BLaER1 (cell line): ENCODE measurements at regions not wholly inside any gene's neighbourhood (a gene's known extent, or its start where the extent isn't known, plus 50 kb on each side); places are given as distances from the start of the nearest gene placed in this dataset.
A peak's percentile ranks its signal among the peaks of the same experiment; 100 is the strongest.

ENCODE experiments used
- H3K27ac ChIP-seq: shearing (Covaris generic); formaldehyde crosslinking; 2 replicates; pipeline ENCODE4 v1.8.1; 2022
- H3K27me3 ChIP-seq: shearing (Covaris generic); formaldehyde crosslinking; 2 replicates; pipeline ENCODE4 v1.8.1; 2022
- H3K36me3 ChIP-seq: shearing (Covaris generic); formaldehyde crosslinking; 2 replicates; pipeline ENCODE4 v1.8.1; 2022
- H3K4me1 ChIP-seq: shearing (Covaris generic); formaldehyde crosslinking; 2 replicates; pipeline ENCODE4 v1.8.1; 2022
- H3K4me2 ChIP-seq: shearing (Covaris generic); formaldehyde crosslinking; 2 replicates; pipeline ENCODE4 v1.8.1; 2022
- H3K4me3 ChIP-seq: shearing (Covaris generic); formaldehyde crosslinking; 2 replicates; pipeline ENCODE4 v1.8.1; 2022
- H3K9ac ChIP-seq: shearing (Covaris generic); formaldehyde crosslinking; 2 replicates; pipeline ENCODE4 v1.8.1; 2022
- H3K9me3 ChIP-seq: shearing (Covaris generic); formaldehyde crosslinking; 2 replicates; pipeline ENCODE4 v1.8.1; 2022
- H4K20me1 ChIP-seq: shearing (Covaris generic); formaldehyde crosslinking; 2 replicates; pipeline ENCODE4 v1.8.1; 2022
- Cebpa-rat ChIP-seq: shearing (Covaris generic); IDR thresholded peaks from 2 replicates; pipeline ENCODE4 v1.8.1; 2022

- TF ChIP-seq Cebpa-rat: no peak
- H3K4me2 ChIP-seq: no peak overlapping the region
- H3K27ac ChIP-seq: no peak overlapping the region
- no peak overlapping the region for H3K9ac ChIP-seq
- no peak overlapping the region for H3K4me3 ChIP-seq
- no peaks in the 10 kb centered on the region for H3K9me3 ChIP-seq
- H3K4me1 ChIP-seq: no peaks in the 10 kb centered on the region
- no peaks in the 10 kb centered on the region for H4K20me1 ChIP-seq
- H3K36me3 ChIP-seq: no peaks in the 10 kb centered on the region
- H3K27me3 ChIP-seq: no peaks in the 10 kb centered on the region
Observed at GRCh38 chr6:22349051-22349450, 52.2 kb upstream of the PRL start.

GRCh38 chr6:22349528-22349927 lies 52.7 kb upstream of the PRL start:
- Histone ChIP-seq H3K9ac (no peak overlapping the region), H4K20me1 (no peaks in the 10 kb centered on the region), H3K4me2 (no peak overlapping the region), H3K27ac (no peak overlapping the region), H3K4me3 (no peak overlapping the region), H3K36me3 (no peaks in the 10 kb centered on the region), H3K27me3 (no peaks in the 10 kb centered on the region), H3K9me3 (no peaks in the 10 kb centered on the region), H3K4me1 (no peaks in the 10 kb centered on the region)
- no peak for TF ChIP-seq Cebpa-rat

GRCh38 chr6:22350109-22350508 lies 53.3 kb upstream of the PRL start:
- H3K27ac ChIP-seq: no peak overlapping the region
- H3K9me3 ChIP-seq: no peaks in the 10 kb centered on the region
- no peak overlapping the region for H3K4me3 ChIP-seq
- no peak overlapping the region for H3K4me2 ChIP-seq
- no peaks in the 10 kb centered on the region for H3K27me3 ChIP-seq
- no peaks in the 10 kb centered on the region for H3K36me3 ChIP-seq
- no peaks in the 10 kb centered on the region for H4K20me1 ChIP-seq
- no peak overlapping the region for H3K9ac ChIP-seq
- H3K4me1 ChIP-seq: no peaks in the 10 kb centered on the region
- no peak for TF ChIP-seq Cebpa-rat

- no peak overlapping the region for H3K9ac ChIP-seq
- H3K27ac ChIP-seq: no peak overlapping the region
- H3K9me3 ChIP-seq: no peaks in the 10 kb centered on the region
- no peak overlapping the region for H3K4me2 ChIP-seq
- H4K20me1 ChIP-seq: no peaks in the 10 kb centered on the region
- H3K27me3 ChIP-seq: no peaks in the 10 kb centered on the region
- no peaks in the 10 kb centered on the region for H3K36me3 ChIP-seq
- no peak overlapping the region for H3K4me3 ChIP-seq
- TF ChIP-seq Cebpa-rat: no peak
- H3K4me1 ChIP-seq: no peaks in the 10 kb centered on the region
Observed at GRCh38 chr6:22353101-22353500, 56.3 kb upstream of the PRL start.

- H3K4me2 ChIP-seq: no peak overlapping the region
Observed at GRCh38 chr6:22356362-22356940, 59.6 kb upstream of the PRL start.

GRCh38 chr6:22357724-22358189 lies 60.9 kb upstream of the PRL start:
- no peaks in the 10 kb centered on the region for H4K20me1 ChIP-seq
- no peak for TF ChIP-seq Cebpa-rat
- no peaks in the 10 kb centered on the region for H3K27me3 ChIP-seq
- H3K9me3 ChIP-seq: no peaks in the 10 kb centered on the region
- H3K4me1 ChIP-seq: no peaks in the 10 kb centered on the region
- H3K4me3 ChIP-seq: no peak overlapping the region
- no peak overlapping the region for H3K4me2 ChIP-seq
- H3K9ac ChIP-seq: no peak overlapping the region
- no peaks in the 10 kb centered on the region for H3K36me3 ChIP-seq
- H3K27ac ChIP-seq: no peak overlapping the region

More at GRCh38 chr6:22356362-22356940, 59.6 kb upstream of the PRL start:
- Histone ChIP-seq H3K27ac (no peak overlapping the region), H3K9me3 (no peaks in the 10 kb centered on the region), H3K4me1 (no peaks in the 10 kb centered on the region), H3K27me3 (no peaks in the 10 kb centered on the region), H3K36me3 (no peaks in the 10 kb centered on the region), H4K20me1 (no peaks in the 10 kb centered on the region), H3K9ac (no peak overlapping the region), H3K4me3 (no peak overlapping the region)
- TF ChIP-seq Cebpa-rat: no peak

GRCh38 chr6:22361576-22361975 lies 64.7 kb upstream of the PRL start:
- H3K27ac ChIP-seq: no peak overlapping the region
- no peak for TF ChIP-seq Cebpa-rat

GRCh38 chr6:22362361-22362760 lies 65.5 kb upstream of the PRL start:
- Histone ChIP-seq H3K9ac (no peak overlapping the region), H4K20me1 (no peaks in the 10 kb centered on the region), H3K4me3 (no peak overlapping the region), H3K9me3 (no peaks in the 10 kb centered on the region), H3K27me3 (no peaks in the 10 kb centered on the region), H3K36me3 (no peaks in the 10 kb centered on the region), H3K4me2 (no peak overlapping the region), H3K27ac (no peak overlapping the region), H3K4me1 (no peaks in the 10 kb centered on the region)
- TF ChIP-seq Cebpa-rat: no peak

More at GRCh38 chr6:22361576-22361975, 64.7 kb upstream of the PRL start:
- Histone ChIP-seq H3K4me1 (no peaks in the 10 kb centered on the region), H3K4me3 (no peak overlapping the region), H3K36me3 (no peaks in the 10 kb centered on the region), H3K9ac (no peak overlapping the region), H4K20me1 (no peaks in the 10 kb centered on the region), H3K27me3 (no peaks in the 10 kb centered on the region), H3K9me3 (no peaks in the 10 kb centered on the region), H3K4me2 (no peak overlapping the region)

GRCh38 chr6:22363166-22363713 lies 66.4 kb upstream of the PRL start:
- no peak overlapping the region for H3K9ac ChIP-seq
- H4K20me1 ChIP-seq: no peaks in the 10 kb centered on the region
- peak overlapping the region; percentile 1; the same call in 1 of the 2 replicates for H3K4me2 ChIP-seq
- TF ChIP-seq Cebpa-rat: no peak
- no peaks in the 10 kb centered on the region for H3K27me3 ChIP-seq
- H3K4me3 ChIP-seq: no peak overlapping the region
- no peak overlapping the region for H3K27ac ChIP-seq
- H3K9me3 ChIP-seq: no peaks in the 10 kb centered on the region
- H3K4me1 ChIP-seq: no peaks in the 10 kb centered on the region
- no peaks in the 10 kb centered on the region for H3K36me3 ChIP-seq

GRCh38 chr6:22363714-22364239 lies 66.9 kb upstream of the PRL start:
- no peak overlapping the region for H3K9ac ChIP-seq
- H3K36me3 ChIP-seq: no peaks in the 10 kb centered on the region
- no peaks in the 10 kb centered on the region for H4K20me1 ChIP-seq
- H3K4me1 ChIP-seq: no peaks in the 10 kb centered on the region
- H3K4me3 ChIP-seq: no peak overlapping the region
- TF ChIP-seq Cebpa-rat: no peak
- no peaks in the 10 kb centered on the region for H3K27me3 ChIP-seq
- H3K4me2 ChIP-seq: no peak overlapping the region
- no peaks in the 10 kb centered on the region for H3K9me3 ChIP-seq
- no peak overlapping the region for H3K27ac ChIP-seq

GRCh38 chr6:22364306-22364705 lies 67.5 kb upstream of the PRL start:
- no peaks in the 10 kb centered on the region for H3K4me1 ChIP-seq
- no peak overlapping the region for H3K4me3 ChIP-seq
- no peaks in the 10 kb centered on the region for H3K36me3 ChIP-seq
- H3K27ac ChIP-seq: no peak overlapping the region
- H3K4me2 ChIP-seq: no peak overlapping the region
- no peaks in the 10 kb centered on the region for H3K9me3 ChIP-seq
- H3K27me3 ChIP-seq: no peaks in the 10 kb centered on the region
- no peaks in the 10 kb centered on the region for H4K20me1 ChIP-seq
- no peak for TF ChIP-seq Cebpa-rat
- no peak overlapping the region for H3K9ac ChIP-seq
